ENCODE measurements at regions not wholly inside any gene's neighbourhood (a gene's known extent, or its start where the extent isn't known, plus 50 kb on each side); places are given as distances from the start of the nearest gene placed in this dataset.

DNA sequence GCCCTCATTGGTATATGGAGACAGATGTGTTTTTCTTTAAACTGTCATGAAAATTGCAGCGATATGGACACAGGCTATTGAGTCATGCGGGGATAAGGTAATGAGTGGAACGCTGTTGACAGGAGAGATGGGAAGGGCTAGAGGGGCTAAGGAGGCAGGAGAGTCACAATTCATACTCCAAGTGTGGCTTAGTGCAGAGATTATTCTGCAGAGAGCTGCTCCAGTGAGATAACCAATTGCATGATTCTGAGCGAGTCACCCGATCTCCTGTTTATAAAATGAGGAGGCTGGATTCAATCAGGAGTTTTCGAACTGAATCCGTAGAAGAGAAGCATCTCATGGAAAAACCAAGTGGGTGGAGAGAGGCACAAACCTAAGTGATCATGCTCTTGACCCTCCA is 106.4 kb upstream of the PLEKHG7 start:
- no peaks in the 10 kb centered on the region for H3K27me3 ChIP-seq
- H3K4me1 ChIP-seq: no peaks in the 10 kb centered on the region
- no peaks in the 10 kb centered on the region for H3K36me3 ChIP-seq
- no peak overlapping the region for H3K27ac ChIP-seq (replicated peaks in 1 of 4)
- WGBS: 66% methylated on average over 7 of the region's 7 CpGs
- intact Hi-C loops (cut with DNase I): no loop called here
- no peak overlapping the region for H3K4me3 ChIP-seq
- H3K9me3 ChIP-seq: peaks cover 0 to 6% (median 0%) of the 10 kb centered on the region in 4 donors
- TF ChIP-seq EP300 (IDR thresholded peaks at IDR 0.05): no peak
- no peak for TF ChIP-seq POLR2AphosphoS5 (IDR thresholded peaks at IDR 0.05)
- TF ChIP-seq CTCF (IDR thresholded peaks at IDR 0.05): no peak
- no peak for TF ChIP-seq POLR2A (IDR thresholded peaks at IDR 0.05; ENCODE audit: low read depth)
- DNase-seq (ENCODE audit: extremely low spot score): no peak

GRCh38 chr12:92595663-92596062 is 107.1 kb upstream of the PLEKHG7 start:
- 100% methylated on average over 1 of the region's 1 CpG for WGBS
- no peaks in the 10 kb centered on the region for H3K27me3 ChIP-seq
- H3K9me3 ChIP-seq: peaks cover 0 to 6% (median 0%) of the 10 kb centered on the region in 4 donors
- H3K36me3 ChIP-seq: no peaks in the 10 kb centered on the region
- no peak overlapping the region for H3K27ac ChIP-seq (replicated peaks in 1 of 4)
- intact Hi-C loops (cut with DNase I): no loop called here
- no peak for TF ChIP-seq POLR2AphosphoS5 (IDR thresholded peaks at IDR 0.05)
- no peak for TF ChIP-seq EP300 (IDR thresholded peaks at IDR 0.05)
- TF ChIP-seq POLR2A (IDR thresholded peaks at IDR 0.05; ENCODE audit: low read depth): no peak
- TF ChIP-seq CTCF (IDR thresholded peaks at IDR 0.05): no peak
- no peak for DNase-seq (ENCODE audit: extremely low spot score)
- no peak overlapping the region for H3K4me3 ChIP-seq
- no peaks in the 10 kb centered on the region for H3K4me1 ChIP-seq

- no peaks in the 10 kb centered on the region for H3K36me3 ChIP-seq
- WGBS: 71% methylated on average over 8 of the region's 8 CpGs
- no peak overlapping the region for H3K27ac ChIP-seq (replicated peaks in 1 of 4)
- H3K9me3 ChIP-seq: no peaks in the 10 kb centered on the region
- H3K4me1 ChIP-seq: no peaks in the 10 kb centered on the region
- TF ChIP-seq POLR2AphosphoS5 (IDR thresholded peaks at IDR 0.05): peak in 1 of 2 donors; percentile 33
- TF ChIP-seq CTCF (IDR thresholded peaks at IDR 0.05): no peak
- intact Hi-C loops (cut with DNase I): no loop called here
- no peak for DNase-seq (ENCODE audit: extremely low spot score)
- H3K27me3 ChIP-seq: no peaks in the 10 kb centered on the region
- H3K4me3 ChIP-seq: no peak overlapping the region
Observed at GRCh38 chr12:92593734-92594402, 108.9 kb upstream of the PLEKHG7 start.

DNA sequence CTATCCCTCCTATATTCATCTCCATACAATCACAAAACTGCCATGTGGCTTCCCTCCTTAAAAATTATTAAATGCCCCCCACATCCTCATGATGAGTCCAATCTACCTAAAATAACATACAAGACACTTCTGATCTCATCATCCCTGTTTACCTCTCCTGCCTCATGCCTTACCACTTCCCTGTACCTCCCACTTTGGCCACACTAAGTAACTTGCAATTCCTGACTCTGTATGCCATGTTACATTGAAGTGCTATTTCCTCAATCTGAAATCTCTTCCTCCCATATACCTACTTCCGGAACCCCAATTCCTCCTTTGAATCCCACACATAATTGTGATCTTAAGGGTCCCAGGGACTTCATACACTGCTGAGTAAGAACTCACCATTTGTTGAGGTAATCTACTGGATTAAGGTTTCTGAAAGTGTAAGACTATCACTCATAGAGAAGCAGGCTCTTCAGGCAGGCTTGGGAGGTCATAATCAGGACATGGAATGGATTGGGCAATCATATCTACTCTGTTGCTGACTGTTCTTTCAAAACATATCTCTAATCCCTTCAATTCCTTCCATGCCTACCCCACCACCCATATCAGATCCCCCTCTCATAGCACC is 117.6 kb upstream of the PLEKHG7 start:
- Histone ChIP-seq H3K9me3 (peaks cover 0 to 5% (median 0%) of the 10 kb centered on the region in 4 donors), H3K27ac (replicated peaks in 1 of 4) (no peak overlapping the region), H3K36me3 (no peaks in the 10 kb centered on the region), H3K4me3 (no peak overlapping the region), H3K4me1 (no peaks in the 10 kb centered on the region), H3K27me3 (no peaks in the 10 kb centered on the region)
- no peak for DNase-seq (ENCODE audit: extremely low spot score)
- intact Hi-C loops (cut with DNase I): no loop called here
- no peak for TF ChIP-seq POLR2A (IDR thresholded peaks at IDR 0.05; ENCODE audit: low read depth)
- no peak for TF ChIP-seq EP300 (IDR thresholded peaks at IDR 0.05)
- 100% methylated on average over 1 of the region's 1 CpG for WGBS

GRCh38 chr12:92583910-92584309 is 118.9 kb upstream of the PLEKHG7 start:
- Histone ChIP-seq H3K27ac (replicated peaks in 1 of 4) (no peak overlapping the region), H3K36me3 (no peaks in the 10 kb centered on the region), H3K9me3 (peaks cover 0 to 5% (median 0%) of the 10 kb centered on the region in 4 donors), H3K4me3 (no peak overlapping the region), H3K27me3 (no peaks in the 10 kb centered on the region), H3K4me1 (no peaks in the 10 kb centered on the region)
- no peak for DNase-seq (ENCODE audit: extremely low spot score)
- WGBS: 96% methylated on average over 2 of the region's 2 CpGs
- intact Hi-C loops (cut with DNase I): no loop called here
- TF ChIP-seq POLR2A (IDR thresholded peaks at IDR 0.05; ENCODE audit: low read depth) (no peak), CTCF (IDR thresholded peaks at IDR 0.05) (no peak), POLR2AphosphoS5 (IDR thresholded peaks at IDR 0.05) (no peak), EP300 (IDR thresholded peaks at IDR 0.05) (no peak)
